Esophagus muscularis mucosa (tissue), 4 donors: ENCODE measurements at regions not wholly inside any gene's neighbourhood (a gene's known extent, or its start where the extent isn't known, plus 50 kb on each side); places are given as distances from the start of the nearest gene placed in this dataset.
"Not testable (repeated sequence)": the region's sequence is repeated elsewhere in the genome, so short reads cannot be mapped to it uniquely, and the experiment has no call there.

Source experiments
- DNase-seq: peaks from one replicate; pipeline ENCODE4 v3.0.0-alpha.2; 2017; ENCODE audit errors: extremely low spot score
- H3K27ac ChIP-seq, 4 donors: fragments of 200-600 bp; sonication (generic); replicated peaks in 1 of 4; 1 replicate in 3 of 4; 2 replicates in 1 of 4; pipeline ENCODE4 v1.5.1; 2016 to 2019; ENCODE audit warnings: mild to moderate bottlenecking in 1 of 4
- H3K27me3 ChIP-seq, 4 donors: fragments of 200-600 bp; sonication (generic); one replicate each; pipeline versions ENCODE4 v1.5.1 to v1.6.0; 2016 to 2019
- H3K36me3 ChIP-seq, 4 donors: fragments of 200-600 bp; sonication (generic); one replicate each; pipeline ENCODE4 v1.5.1; 2016 to 2019
- H3K4me1 ChIP-seq, 4 donors: fragments of 200-600 bp; sonication (generic); one replicate each; pipeline ENCODE4 v1.5.1; 2016 to 2019
- H3K4me3 ChIP-seq, 4 donors: fragments of 200-600 bp; sonication (generic); 1 replicate in 2 of 4; 2 replicates in 2 of 4; pipeline ENCODE4 v1.5.1; 2016 to 2019; ENCODE audit warnings: mild to moderate bottlenecking in 4 of 4, moderate library complexity in 1 of 4
- H3K9me3 ChIP-seq, 4 donors: fragments of 200-600 bp; sonication (generic); 1 replicate in 3 of 4; 2 replicates in 1 of 4; pipeline ENCODE4 v1.5.1; 2016 to 2019
- CTCF ChIP-seq, 3 experiments: fragments of 200-600 bp in 2 of 3; fragments of 450-650 bp in 1 of 3; sonication (generic) in 2 of 3; IDR thresholded peaks; one replicate each; pipeline ENCODE4 v1.5.1; 2017 to 2019; ENCODE audit warnings: antibody characterized with exemption in 3 of 3, mild to moderate bottlenecking in 2 of 3, moderate library complexity in 1 of 3
- EP300 ChIP-seq: sonication (generic); formaldehyde crosslinking; IDR thresholded peaks from one replicate; pipeline ENCODE4 v1.6.1; 2017; ENCODE audit warnings: antibody characterized with exemption
- POLR2A ChIP-seq: fragments of 450-650 bp; IDR thresholded peaks from one replicate; pipeline ENCODE4 v1.6.1; 2017; ENCODE audit warnings: antibody characterized with exemption, moderate library complexity, mild to moderate bottlenecking, low read depth
- POLR2AphosphoS5 ChIP-seq, 2 donors: sonication (generic); formaldehyde crosslinking; IDR thresholded peaks; one replicate each; pipeline ENCODE4 v1.6.1; 2017; ENCODE audit warnings: antibody characterized with exemption in 2 of 2
- WGBS: methylation state at CpG from one replicate; pipeline ENCODE4 v1.1.5; 2018; 5-methylcytosine and 5-hydroxymethylcytosine counted together
- intact Hi-C: fragments of 100-400 bp; cut with DNase I; formaldehyde crosslinking; loops from one replicate; pipeline ENCODE4 v1.15.1; 2023

GRCh38 chr13:90321281-90321931 lies 1026.1 kb upstream of the MIR17HG start:
- intact Hi-C loops = no loop called here
- no peaks in the 10 kb centered on the region for H3K27me3 ChIP-seq
- H3K4me1 ChIP-seq = no peaks in the 10 kb centered on the region
- H3K36me3 ChIP-seq = no peaks in the 10 kb centered on the region
- 81% methylated on average over 9 of the region's 9 CpGs for WGBS
- H3K4me3 ChIP-seq = no peak overlapping the region
- TF ChIP-seq POLR2A (no peak), CTCF (IDR thresholded peaks at IDR 0.05) (no peak), POLR2AphosphoS5 (IDR thresholded peaks at IDR 0.05) (no peak), EP300 (no peak)
- no peak overlapping the region for H3K27ac ChIP-seq
- H3K9me3 ChIP-seq = no peaks in the 10 kb centered on the region
- no peak for DNase-seq

- Histone ChIP-seq H3K9me3 (no peaks in the 10 kb centered on the region), H3K27me3 (no peaks in the 10 kb centered on the region), H3K27ac (no peak overlapping the region), H3K4me3 (no peak overlapping the region), H3K4me1 (no peaks in the 10 kb centered on the region), H3K36me3 (no peaks in the 10 kb centered on the region)
- 33% methylated on average over 1 of the region's 1 CpG for WGBS
- DNase-seq = no peak
- intact Hi-C loops = no loop called here
- TF ChIP-seq POLR2A (no peak), CTCF (IDR thresholded peaks at IDR 0.05) (no peak), POLR2AphosphoS5 (IDR thresholded peaks at IDR 0.05) (no peak), EP300 (no peak)
These were observed 1017.8 kb upstream of the MIR17HG start for GRCh38 chr13:90329641-90330040.

- Histone ChIP-seq H3K4me3 (no peak overlapping the region), H3K4me1 (no peaks in the 10 kb centered on the region), H3K27me3 (no peaks in the 10 kb centered on the region), H3K27ac (no peak overlapping the region), H3K36me3 (no peaks in the 10 kb centered on the region), H3K9me3 (no peaks in the 10 kb centered on the region)
- intact Hi-C loops = no loop called here
- no peak for TF ChIP-seq CTCF (IDR thresholded peaks at IDR 0.05)
- no peak for TF ChIP-seq POLR2A
- TF ChIP-seq POLR2AphosphoS5 (IDR thresholded peaks at IDR 0.05) = no peak
- no peak for TF ChIP-seq EP300
- no peak for DNase-seq
- 77% methylated on average over 1 of the region's 1 CpG for WGBS
These were observed 1015.5 kb upstream of the MIR17HG start for GRCh38 chr13:90331974-90332373.

- intact Hi-C loops = no loop called here
- Histone ChIP-seq H3K4me1 (no peaks in the 10 kb centered on the region), H3K27me3 (no peaks in the 10 kb centered on the region), H3K36me3 (no peaks in the 10 kb centered on the region), H3K9me3 (peaks cover 0 to 3% (median 0%) of the 10 kb centered on the region in 4 donors), H3K27ac (no peak overlapping the region), H3K4me3 (no peak overlapping the region)
- 71% methylated on average over 4 of the region's 4 CpGs for WGBS
- no peak for TF ChIP-seq POLR2A
- TF ChIP-seq EP300 = no peak
- no peak for TF ChIP-seq CTCF (IDR thresholded peaks at IDR 0.05)
- TF ChIP-seq POLR2AphosphoS5 (IDR thresholded peaks at IDR 0.05) = no peak
- DNase-seq = no peak
These were observed 1011.0 kb upstream of the MIR17HG start for GRCh38 chr13:90336507-90336906.

- DNase-seq, H3K36me3 ChIP-seq, intact Hi-C loops, H3K27me3 ChIP-seq, H3K27ac ChIP-seq, H3K9me3 ChIP-seq, H3K4me1 ChIP-seq, H3K4me3 ChIP-seq: not testable (repeated sequence)
- WGBS = 82% methylated on average over 1 of the region's 1 CpG
These were observed 1006.1 kb upstream of the MIR17HG start for GRCh38 chr13:90341348-90341747.

GRCh38 chr13:90348477-90349136 lies 998.9 kb upstream of the MIR17HG start:
- DNase-seq, H3K4me1 ChIP-seq, H3K36me3 ChIP-seq, H3K9me3 ChIP-seq, intact Hi-C loops, H3K4me3 ChIP-seq, H3K27ac ChIP-seq, H3K27me3 ChIP-seq: not testable (repeated sequence)
- 92% methylated on average over 8 of the region's 42 CpGs for whole genome bisulfite sequencing
